ENCODE measurements at regions not wholly inside any gene's neighbourhood (a gene's known extent, or its start where the extent isn't known, plus 50 kb on each side); places are given as distances from the start of the nearest gene placed in this dataset.

DNA sequence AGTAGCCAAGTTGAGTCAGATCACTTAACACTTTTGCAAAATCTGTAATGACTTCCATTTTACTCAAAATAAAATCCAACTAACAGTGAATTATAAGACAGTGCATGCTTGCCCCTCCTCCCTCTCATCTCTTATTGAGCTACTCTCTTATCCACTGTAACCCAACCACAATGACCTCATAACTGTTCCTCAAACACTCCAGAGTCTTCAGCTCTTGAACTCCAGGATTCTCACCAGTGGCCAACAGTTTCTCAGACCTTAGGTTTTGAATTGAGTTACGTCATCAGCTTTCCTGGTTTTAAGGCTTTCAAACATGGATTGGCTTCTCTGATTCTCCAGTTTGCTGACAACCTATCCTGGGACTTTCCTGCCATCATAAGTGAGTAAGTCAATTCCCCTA, 938.3 kb downstream of the RAB28 start:
- TF ChIP-seq SMC3 (IDR thresholded peaks at IDR 0.05; ENCODE audit: low read depth, low read length) (no peak), YY1 (IDR thresholded peaks at IDR 0.05; ENCODE audit: low read depth) (no peak), NFIC (IDR thresholded peaks at IDR 0.05; ENCODE audit: borderline replicate concordance) (no peak), GABPA (IDR thresholded peaks at IDR 0.05; ENCODE audit: low read depth) (no peak), RAD21 (IDR thresholded peaks at IDR 0.05; ENCODE audit: low read length) (no peak), RCOR1 (IDR thresholded peaks at IDR 0.05; ENCODE audit: low read length) (no peak)
- TF ChIP-seq, protein P1, sequence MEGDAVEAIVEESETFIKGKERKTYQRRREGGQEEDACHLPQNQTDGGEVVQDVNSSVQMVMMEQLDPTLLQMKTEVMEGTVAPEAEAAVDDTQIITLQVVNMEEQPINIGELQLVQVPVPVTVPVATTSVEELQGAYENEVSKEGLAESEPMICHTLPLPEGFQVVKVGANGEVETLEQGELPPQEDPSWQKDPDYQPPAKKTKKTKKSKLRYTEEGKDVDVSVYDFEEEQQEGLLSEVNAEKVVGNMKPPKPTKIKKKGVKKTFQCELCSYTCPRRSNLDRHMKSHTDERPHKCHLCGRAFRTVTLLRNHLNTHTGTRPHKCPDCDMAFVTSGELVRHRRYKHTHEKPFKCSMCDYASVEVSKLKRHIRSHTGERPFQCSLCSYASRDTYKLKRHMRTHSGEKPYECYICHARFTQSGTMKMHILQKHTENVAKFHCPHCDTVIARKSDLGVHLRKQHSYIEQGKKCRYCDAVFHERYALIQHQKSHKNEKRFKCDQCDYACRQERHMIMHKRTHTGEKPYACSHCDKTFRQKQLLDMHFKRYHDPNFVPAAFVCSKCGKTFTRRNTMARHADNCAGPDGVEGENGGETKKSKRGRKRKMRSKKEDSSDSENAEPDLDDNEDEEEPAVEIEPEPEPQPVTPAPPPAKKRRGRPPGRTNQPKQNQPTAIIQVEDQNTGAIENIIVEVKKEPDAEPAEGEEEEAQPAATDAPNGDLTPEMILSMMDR (IDR thresholded peaks at IDR 0.05): no peak
